GM12892 (cell line): ENCODE measurements at regions not wholly inside any gene's neighbourhood (a gene's known extent, or its start where the extent isn't known, plus 50 kb on each side); places are given as distances from the start of the nearest gene placed in this dataset.

Experiments
- POLR2A ChIP-seq: IDR thresholded peaks from 2 replicates; pipeline ENCODE4 v1.6.1; 2011; ENCODE audit warnings: low read depth, low read length, control low read depth
- POLR2AphosphoS5 ChIP-seq: IDR thresholded peaks from 2 replicates; pipeline ENCODE4 v1.6.1; 2011; ENCODE audit warnings: low read depth, low read length, control low read depth
- TAF1 ChIP-seq: IDR thresholded peaks from 2 replicates; pipeline ENCODE4 v1.6.1; 2011; ENCODE audit warnings: low read depth, mild to moderate bottlenecking, control low read depth, low read length, borderline replicate concordance

DNA sequence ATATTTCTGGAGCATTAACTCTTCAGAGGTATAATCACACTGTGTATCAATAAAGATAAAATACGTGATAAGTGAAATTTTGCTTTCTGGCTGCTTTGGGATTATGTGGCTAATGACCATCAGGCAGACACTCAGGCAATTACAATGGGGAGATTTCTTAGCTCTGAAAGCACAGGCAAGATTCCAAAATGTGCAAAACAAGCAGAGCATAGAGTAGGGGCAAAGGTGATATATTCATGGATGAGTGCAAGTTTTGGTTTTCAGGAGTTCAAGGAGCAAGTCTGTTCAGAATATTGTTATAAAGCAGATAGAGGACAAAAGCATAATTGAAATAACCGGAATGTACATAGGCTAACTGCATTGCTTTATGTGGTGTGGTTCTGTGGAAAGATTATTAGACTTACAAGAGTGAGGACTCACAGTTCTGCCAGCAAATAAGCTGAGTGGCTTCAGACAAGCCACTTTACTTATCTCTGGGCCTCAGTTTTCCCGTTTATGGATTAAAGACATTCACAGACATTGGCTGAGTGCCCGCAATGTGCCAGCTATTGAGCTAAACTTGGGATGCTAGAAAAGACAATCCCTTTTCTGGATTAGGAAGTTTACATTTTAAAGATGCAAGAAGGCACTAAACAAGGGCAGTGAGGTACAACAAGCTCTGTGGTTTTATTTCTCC, 945.6 kb upstream of the ARRDC3 start:
- TF ChIP-seq POLR2AphosphoS5, result no peak
- TF ChIP-seq POLR2A, result no peak
- no peak for TF ChIP-seq TAF1
